ENCODE measurements at regions not wholly inside any gene's neighbourhood (a gene's known extent, or its start where the extent isn't known, plus 50 kb on each side); places are given as distances from the start of the nearest gene placed in this dataset.

DNA sequence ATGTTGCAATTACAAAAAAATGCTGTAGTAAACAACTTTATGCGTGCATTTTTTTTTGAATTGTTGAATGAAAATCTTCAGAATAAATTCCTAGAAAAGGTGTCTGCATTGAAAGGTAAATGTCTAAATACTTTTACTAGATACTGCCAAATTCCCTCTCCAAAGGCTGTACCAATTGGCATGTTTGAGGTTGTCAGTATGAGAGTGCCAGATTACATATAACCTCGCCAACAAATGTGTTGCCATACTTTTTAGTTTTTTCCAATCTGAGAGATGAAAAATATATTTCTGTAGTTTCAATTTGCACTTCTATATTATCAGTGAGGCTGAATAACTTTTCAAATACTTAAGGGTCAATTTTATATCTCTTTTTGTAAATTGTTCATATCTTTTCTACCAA, 261.5 kb upstream of the TARS1 start:
- Histone ChIP-seq H3K9me3 (no peaks in the 10 kb centered on the region), H3K4me1 (no peaks in the 10 kb centered on the region), H3K36me3 (no peaks in the 10 kb centered on the region), H3K4me3 (no peak overlapping the region), H3K27me3 (no peaks in the 10 kb centered on the region), H3K27ac (no peak overlapping the region)
- no peak for DNase-seq (ENCODE audit: low spot score in 2 of 2)
- intact Hi-C loops (cut with DNase I) = no loop called here
- TF ChIP-seq, protein P1, sequence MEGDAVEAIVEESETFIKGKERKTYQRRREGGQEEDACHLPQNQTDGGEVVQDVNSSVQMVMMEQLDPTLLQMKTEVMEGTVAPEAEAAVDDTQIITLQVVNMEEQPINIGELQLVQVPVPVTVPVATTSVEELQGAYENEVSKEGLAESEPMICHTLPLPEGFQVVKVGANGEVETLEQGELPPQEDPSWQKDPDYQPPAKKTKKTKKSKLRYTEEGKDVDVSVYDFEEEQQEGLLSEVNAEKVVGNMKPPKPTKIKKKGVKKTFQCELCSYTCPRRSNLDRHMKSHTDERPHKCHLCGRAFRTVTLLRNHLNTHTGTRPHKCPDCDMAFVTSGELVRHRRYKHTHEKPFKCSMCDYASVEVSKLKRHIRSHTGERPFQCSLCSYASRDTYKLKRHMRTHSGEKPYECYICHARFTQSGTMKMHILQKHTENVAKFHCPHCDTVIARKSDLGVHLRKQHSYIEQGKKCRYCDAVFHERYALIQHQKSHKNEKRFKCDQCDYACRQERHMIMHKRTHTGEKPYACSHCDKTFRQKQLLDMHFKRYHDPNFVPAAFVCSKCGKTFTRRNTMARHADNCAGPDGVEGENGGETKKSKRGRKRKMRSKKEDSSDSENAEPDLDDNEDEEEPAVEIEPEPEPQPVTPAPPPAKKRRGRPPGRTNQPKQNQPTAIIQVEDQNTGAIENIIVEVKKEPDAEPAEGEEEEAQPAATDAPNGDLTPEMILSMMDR (IDR thresholded peaks at IDR 0.05) = no peak

DNA sequence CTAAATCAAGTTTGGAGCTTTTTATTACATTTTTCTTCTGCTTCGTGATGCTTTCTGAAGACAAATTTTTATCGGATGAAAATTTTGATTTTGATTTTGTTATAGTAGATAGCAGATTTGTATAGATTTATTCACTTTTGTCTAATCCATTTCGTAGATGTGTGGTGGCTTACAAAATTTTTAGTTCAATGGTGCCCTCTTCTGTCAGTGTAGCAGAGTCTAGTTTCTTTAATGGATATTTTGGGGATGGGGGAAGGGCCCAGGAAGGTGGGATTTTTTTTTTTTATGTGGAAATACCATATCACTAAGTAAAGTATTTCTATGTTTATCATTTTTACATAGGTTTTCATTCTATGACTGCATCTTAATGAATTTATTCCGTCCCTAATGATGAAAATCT, 259.9 kb upstream of the TARS1 start:
- Histone ChIP-seq H3K27ac (no peak overlapping the region), H3K4me1 (no peaks in the 10 kb centered on the region), H3K36me3 (no peaks in the 10 kb centered on the region), H3K27me3 (no peaks in the 10 kb centered on the region), H3K4me3 (no peak overlapping the region), H3K9me3 (no peaks in the 10 kb centered on the region)
- TF ChIP-seq, protein P1 (IDR thresholded peaks at IDR 0.05) = peak; percentile 24 to 46 (median 29)
- intact Hi-C loops (cut with DNase I) = loop anchor here (5.0 kb wide), 1 partner anchor 469 kb away; the partner anchor contains the start of gene NPR3
- no peak for DNase-seq (ENCODE audit: low spot score in 2 of 2)

DNA sequence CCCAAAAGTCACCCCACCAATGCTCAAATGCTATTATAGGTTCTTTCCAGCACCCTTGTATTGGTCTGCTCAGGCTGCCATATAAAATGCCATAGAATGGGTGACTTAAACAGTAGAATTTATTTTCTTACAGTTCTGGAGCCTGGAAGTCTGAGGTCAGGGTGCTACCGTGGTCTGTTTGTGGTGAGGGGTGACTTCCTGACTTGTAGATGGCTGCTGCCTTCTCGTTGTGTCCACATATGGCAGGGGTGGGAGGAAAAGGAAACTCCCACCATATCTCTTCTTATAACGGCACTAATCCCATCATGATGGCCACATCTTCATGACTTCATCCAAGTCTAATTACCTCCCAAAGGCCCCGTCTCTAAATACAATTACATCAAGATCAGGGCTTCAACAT, 257.8 kb upstream of the TARS1 start:
- intact Hi-C loops (cut with DNase I) = loop anchor here (5.0 kb wide), 1 partner anchor 471 kb away; the partner anchor contains the start of gene NPR3
- Histone ChIP-seq H3K27ac (no peak overlapping the region), H3K27me3 (no peaks in the 10 kb centered on the region), H3K4me1 (no peaks in the 10 kb centered on the region), H3K4me3 (no peak overlapping the region), H3K36me3 (no peaks in the 10 kb centered on the region), H3K9me3 (peaks cover 0 to under 1% of the 10 kb centered on the region in 2 donors)
- DNase-seq (ENCODE audit: low spot score in 2 of 2) = no peak
- TF ChIP-seq, protein P1 (IDR thresholded peaks at IDR 0.05) = no peak

DNA sequence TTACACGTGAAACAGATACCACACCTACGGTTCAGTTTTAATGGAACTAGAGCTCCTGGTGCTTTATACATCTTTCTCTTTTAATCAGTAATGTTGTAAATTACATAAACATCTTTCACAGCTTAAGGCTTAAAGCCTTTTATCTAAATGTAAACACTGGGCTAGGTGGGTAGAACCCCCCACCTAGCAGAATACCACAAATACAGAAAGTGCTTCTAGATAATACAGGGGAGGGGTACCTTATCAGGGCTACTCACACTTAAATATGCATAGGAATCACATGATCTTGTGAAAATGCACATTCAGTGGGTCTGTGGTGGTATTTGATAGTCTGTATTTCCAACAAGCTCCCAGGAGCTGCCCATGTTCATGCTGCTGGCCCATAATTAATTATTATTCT, 256.4 kb upstream of the TARS1 start:
- no peaks in the 10 kb centered on the region for H3K36me3 ChIP-seq
- DNase-seq (ENCODE audit: low spot score in 2 of 2) = no peak
- H3K4me3 ChIP-seq = no peak overlapping the region
- no peaks in the 10 kb centered on the region for H3K27me3 ChIP-seq
- intact Hi-C loops (cut with DNase I) = loop anchor here (5.0 kb wide), 1 partner anchor 472 kb away; the partner anchor contains the start of gene NPR3
- no peaks in the 10 kb centered on the region for H3K4me1 ChIP-seq
- no peak overlapping the region for H3K27ac ChIP-seq
- TF ChIP-seq, protein P1 (IDR thresholded peaks at IDR 0.05) = no peak
- H3K9me3 ChIP-seq = peaks cover 0 to 9% of the 10 kb centered on the region in 2 donors

DNA sequence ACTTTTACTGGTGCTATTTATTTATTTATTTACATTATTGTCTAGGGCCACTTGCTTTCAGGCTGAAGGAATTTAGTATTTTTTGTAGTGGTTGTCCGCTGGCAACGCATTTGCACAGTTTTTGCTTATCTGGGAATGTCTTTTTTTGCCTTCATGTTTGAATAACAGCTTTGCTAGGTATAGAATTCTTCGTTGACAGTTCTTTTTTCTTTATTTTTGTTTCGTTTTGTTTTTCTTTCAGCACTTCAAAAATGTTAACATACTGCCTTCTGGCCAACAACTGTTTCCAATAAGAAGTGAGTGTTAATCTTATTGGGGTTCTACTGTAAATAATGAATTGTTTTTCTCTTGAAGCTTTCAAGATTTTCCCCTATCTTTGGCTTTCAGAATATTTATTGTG, 252.7 kb upstream of the TARS1 start:
- H3K4me3 ChIP-seq = no peak overlapping the region
- peaks cover 0 to 9% of the 10 kb centered on the region in 2 donors for H3K9me3 ChIP-seq
- DNase-seq (ENCODE audit: low spot score in 2 of 2) = no peak
- intact Hi-C loops (cut with DNase I) = no loop called here
- H3K27me3 ChIP-seq = no peaks in the 10 kb centered on the region
- H3K4me1 ChIP-seq = no peaks in the 10 kb centered on the region
- TF ChIP-seq, protein P1 (IDR thresholded peaks at IDR 0.05) = no peak
- H3K36me3 ChIP-seq = no peaks in the 10 kb centered on the region
- H3K27ac ChIP-seq = no peak overlapping the region

DNA sequence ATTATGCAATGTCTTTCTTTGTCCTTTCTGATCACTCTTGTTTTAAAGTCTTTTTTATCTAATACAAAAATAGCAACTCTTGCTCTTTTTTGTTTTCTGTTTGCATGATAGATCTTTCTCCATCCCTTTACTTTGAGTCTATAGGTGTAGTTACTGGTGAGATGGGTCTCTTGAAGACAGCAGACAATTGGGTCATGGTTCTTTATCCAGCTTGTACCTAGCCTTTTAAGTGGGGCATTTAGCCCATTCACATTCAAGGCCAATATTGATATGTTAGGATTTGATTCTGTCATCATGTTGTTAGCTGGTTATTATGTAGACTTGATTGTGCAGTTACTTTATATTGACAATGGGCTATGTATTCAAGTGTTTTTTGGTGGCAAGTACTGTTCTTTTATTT, 245.9 kb upstream of the TARS1 start:
- H3K27ac ChIP-seq = no peak overlapping the region
- no peaks in the 10 kb centered on the region for H3K36me3 ChIP-seq
- H3K4me1 ChIP-seq = no peaks in the 10 kb centered on the region
- no peak for DNase-seq (ENCODE audit: low spot score in 2 of 2)
- no peak overlapping the region for H3K4me3 ChIP-seq
- TF ChIP-seq, protein P1 (IDR thresholded peaks at IDR 0.05) = no peak
- H3K9me3 ChIP-seq = peaks cover 0 to 4% of the 10 kb centered on the region in 2 donors
- no peaks in the 10 kb centered on the region for H3K27me3 ChIP-seq
- intact Hi-C loops (cut with DNase I) = no loop called here

All from ascending aorta (tissue), 2 donors.